Osteocyte (in vitro differentiated cells): ENCODE measurements at regions not wholly inside any gene's neighbourhood (a gene's known extent, or its start where the extent isn't known, plus 50 kb on each side); places are given as distances from the start of the nearest gene placed in this dataset.

ENCODE experiments used
- DNase-seq: peaks from one replicate; pipeline ENCODE4 v3.0.0; 2021; ENCODE audit warnings: mixed read lengths; ENCODE audit not compliant: unreplicated experiment; ENCODE audit errors: extremely low spot score
- H3K27ac Mint-ChIP-seq: one replicate; pipeline ENCODE4 v1.8.0; 2021; ENCODE audit warnings: mild to moderate bottlenecking, mixed read lengths; ENCODE audit not compliant: unreplicated experiment
- H3K27me3 Mint-ChIP-seq: one replicate; pipeline ENCODE4 v1.8.0; 2021; ENCODE audit warnings: mixed read lengths; ENCODE audit not compliant: unreplicated experiment
- H3K36me3 Mint-ChIP-seq: one replicate; pipeline ENCODE4 v1.8.0; 2021; ENCODE audit warnings: mixed read lengths; ENCODE audit not compliant: unreplicated experiment
- H3K4me1 Mint-ChIP-seq: one replicate; pipeline ENCODE4 v1.8.0; 2021; ENCODE audit warnings: mixed read lengths; ENCODE audit not compliant: unreplicated experiment
- H3K4me3 Mint-ChIP-seq: one replicate; pipeline ENCODE4 v1.8.0; 2021; ENCODE audit warnings: mild to moderate bottlenecking, moderate library complexity, mixed read lengths; ENCODE audit not compliant: unreplicated experiment
- H3K9me3 Mint-ChIP-seq: one replicate; pipeline ENCODE4 v1.8.0; 2021; ENCODE audit warnings: mixed read lengths; ENCODE audit not compliant: unreplicated experiment
- CTCF ChIP-seq: fragments of 200-600 bp; sonication (generic); IDR thresholded peaks from 2 replicates; pipeline ENCODE4 v1.5.0; 2021; ENCODE audit warnings: antibody characterized with exemption, mild to moderate bottlenecking, moderate library complexity

- Mint-ChIP-seq H3K4me1 (no peaks in the 10 kb centered on the region), H3K9me3 (no peaks in the 10 kb centered on the region), H3K27me3 (no peaks in the 10 kb centered on the region), H3K27ac (no peak overlapping the region), H3K4me3 (no peak overlapping the region), H3K36me3 (no peaks in the 10 kb centered on the region)
- no peak for TF ChIP-seq CTCF
- DNase-seq: no peak
Measured at GRCh38 chr4:65839164-65839931, 169.1 kb upstream of the EPHA5 start.

GRCh38 chr4:65834707-65835106, 164.4 kb upstream of the EPHA5 start:
- Mint-ChIP-seq H3K27me3 (no peaks in the 10 kb centered on the region), H3K4me3 (no peak overlapping the region), H3K9me3 (no peaks in the 10 kb centered on the region), H3K4me1 (no peaks in the 10 kb centered on the region), H3K27ac (no peak overlapping the region), H3K36me3 (no peaks in the 10 kb centered on the region)
- DNase-seq: no peak
- no peak for TF ChIP-seq CTCF

GRCh38 chr4:65831828-65832227, 161.5 kb upstream of the EPHA5 start:
- Mint-ChIP-seq H3K27me3 (no peaks in the 10 kb centered on the region), H3K4me1 (no peaks in the 10 kb centered on the region), H3K9me3 (no peaks in the 10 kb centered on the region), H3K27ac (no peak overlapping the region), H3K36me3 (no peaks in the 10 kb centered on the region), H3K4me3 (no peak overlapping the region)
- no peak for DNase-seq
- TF ChIP-seq CTCF: no peak

GRCh38 chr4:65825116-65825753, 154.9 kb upstream of the EPHA5 start:
- H3K36me3 Mint-ChIP-seq: no peaks in the 10 kb centered on the region
- no peak overlapping the region for H3K4me3 Mint-ChIP-seq
- no peak for DNase-seq
- peaks cover 1% of the 10 kb centered on the region for H3K4me1 Mint-ChIP-seq
- H3K9me3 Mint-ChIP-seq: peaks cover 6% of the 10 kb centered on the region
- H3K27me3 Mint-ChIP-seq: no peaks in the 10 kb centered on the region
- no peak for TF ChIP-seq CTCF
- H3K27ac Mint-ChIP-seq: no peak overlapping the region

- no peaks in the 10 kb centered on the region for H3K27me3 Mint-ChIP-seq
- no peak overlapping the region for H3K4me3 Mint-ChIP-seq
- H3K27ac Mint-ChIP-seq: no peak overlapping the region
- DNase-seq: no peak
- H3K36me3 Mint-ChIP-seq: peaks cover 10% of the 10 kb centered on the region
- peaks cover 24% of the 10 kb centered on the region for H3K9me3 Mint-ChIP-seq
- H3K4me1 Mint-ChIP-seq: peaks cover 1% of the 10 kb centered on the region
- TF ChIP-seq CTCF: no peak
Measured at GRCh38 chr4:65819192-65819591, 148.9 kb upstream of the EPHA5 start.
